ENCODE measurements at regions not wholly inside any gene's neighbourhood (a gene's known extent, or its start where the extent isn't known, plus 50 kb on each side); places are given as distances from the start of the nearest gene placed in this dataset.

GRCh38 chr3:34534013-34534412, 735.6 kb downstream of the PDCD6IP start:
- WGBS, 2 donors: 56 to 63% methylated on average over 1 of the region's 1 CpG
- no peaks in the 10 kb centered on the region for H3K4me1 ChIP-seq
- DNase-seq: no peak
- H3K9me3 ChIP-seq: no peaks in the 10 kb centered on the region
- no peak for TF ChIP-seq POLR2A (IDR thresholded peaks at IDR 0.05)
- TF ChIP-seq, protein P1, sequence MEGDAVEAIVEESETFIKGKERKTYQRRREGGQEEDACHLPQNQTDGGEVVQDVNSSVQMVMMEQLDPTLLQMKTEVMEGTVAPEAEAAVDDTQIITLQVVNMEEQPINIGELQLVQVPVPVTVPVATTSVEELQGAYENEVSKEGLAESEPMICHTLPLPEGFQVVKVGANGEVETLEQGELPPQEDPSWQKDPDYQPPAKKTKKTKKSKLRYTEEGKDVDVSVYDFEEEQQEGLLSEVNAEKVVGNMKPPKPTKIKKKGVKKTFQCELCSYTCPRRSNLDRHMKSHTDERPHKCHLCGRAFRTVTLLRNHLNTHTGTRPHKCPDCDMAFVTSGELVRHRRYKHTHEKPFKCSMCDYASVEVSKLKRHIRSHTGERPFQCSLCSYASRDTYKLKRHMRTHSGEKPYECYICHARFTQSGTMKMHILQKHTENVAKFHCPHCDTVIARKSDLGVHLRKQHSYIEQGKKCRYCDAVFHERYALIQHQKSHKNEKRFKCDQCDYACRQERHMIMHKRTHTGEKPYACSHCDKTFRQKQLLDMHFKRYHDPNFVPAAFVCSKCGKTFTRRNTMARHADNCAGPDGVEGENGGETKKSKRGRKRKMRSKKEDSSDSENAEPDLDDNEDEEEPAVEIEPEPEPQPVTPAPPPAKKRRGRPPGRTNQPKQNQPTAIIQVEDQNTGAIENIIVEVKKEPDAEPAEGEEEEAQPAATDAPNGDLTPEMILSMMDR (IDR thresholded peaks at IDR 0.05): no peak
- H3K27ac ChIP-seq: no peak overlapping the region
- no peaks in the 10 kb centered on the region for H3K27me3 ChIP-seq
- H3K4me3 ChIP-seq: no peak overlapping the region
- intact Hi-C loops (cut with DNase I; ENCODE audit: low total_unique reads): no loop called here
- H3K36me3 ChIP-seq (ENCODE audit: low read depth, missing control alignments): no peaks in the 10 kb centered on the region

GRCh38 chr3:34544136-34544535, 745.7 kb downstream of the PDCD6IP start:
- H3K36me3 ChIP-seq (ENCODE audit: low read depth, missing control alignments): no peaks in the 10 kb centered on the region
- TF ChIP-seq, protein P1 (IDR thresholded peaks at IDR 0.05): no peak
- TF ChIP-seq POLR2A (IDR thresholded peaks at IDR 0.05): no peak
- no peak overlapping the region for H3K27ac ChIP-seq
- no peaks in the 10 kb centered on the region for H3K27me3 ChIP-seq
- H3K4me3 ChIP-seq: no peak overlapping the region
- 70 to 83% methylated on average over 4 of the region's 4 CpGs for WGBS, 2 donors
- intact Hi-C loops (cut with DNase I; ENCODE audit: low total_unique reads): no loop called here
- no peaks in the 10 kb centered on the region for H3K4me1 ChIP-seq
- DNase-seq: no peak
- H3K9me3 ChIP-seq: no peaks in the 10 kb centered on the region

GRCh38 chr3:34547297-34547920, 749.0 kb downstream of the PDCD6IP start:
- DNase-seq: no peak
- intact Hi-C loops (cut with DNase I; ENCODE audit: low total_unique reads): no loop called here
- H3K4me3 ChIP-seq: no peak overlapping the region
- no peak overlapping the region for H3K27ac ChIP-seq
- no peaks in the 10 kb centered on the region for H3K4me1 ChIP-seq
- TF ChIP-seq, protein P1 (IDR thresholded peaks at IDR 0.05): no peak
- TF ChIP-seq POLR2A (IDR thresholded peaks at IDR 0.05): no peak
- H3K36me3 ChIP-seq (ENCODE audit: low read depth, missing control alignments): no peaks in the 10 kb centered on the region
- H3K9me3 ChIP-seq: no peaks in the 10 kb centered on the region
- no peaks in the 10 kb centered on the region for H3K27me3 ChIP-seq
- WGBS, 2 donors: 84 to 91% methylated on average over 2 of the region's 2 CpGs

DNA sequence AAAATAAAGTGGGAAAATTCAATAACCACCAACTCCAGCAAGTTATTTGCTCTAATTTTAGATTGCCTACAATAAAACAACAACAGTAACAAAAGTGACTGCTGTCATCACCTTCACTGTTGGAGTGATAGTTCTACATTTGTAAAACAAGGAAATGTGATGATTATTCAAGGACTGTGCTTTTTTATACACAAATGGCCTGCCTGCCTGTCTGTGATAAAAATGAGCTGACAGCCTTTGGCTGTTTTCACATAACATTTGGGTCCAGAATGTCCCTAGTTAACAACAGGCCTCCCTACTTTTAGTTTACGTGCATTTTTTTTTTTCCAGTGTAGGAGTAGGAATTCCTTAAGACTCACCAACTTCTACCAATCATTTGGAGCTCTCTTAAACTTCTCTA, 768.8 kb downstream of the PDCD6IP start:
- no peaks in the 10 kb centered on the region for H3K27me3 ChIP-seq
- TF ChIP-seq, protein P1 (IDR thresholded peaks at IDR 0.05): no peak
- no peak for TF ChIP-seq POLR2A (IDR thresholded peaks at IDR 0.05)
- 36 to 57% methylated on average over 1 of the region's 1 CpG for WGBS, 2 donors
- H3K27ac ChIP-seq: no peak overlapping the region
- intact Hi-C loops (cut with DNase I; ENCODE audit: low total_unique reads): no loop called here
- no peak for DNase-seq
- H3K36me3 ChIP-seq (ENCODE audit: low read depth, missing control alignments): no peaks in the 10 kb centered on the region
- no peak overlapping the region for H3K4me3 ChIP-seq
- no peaks in the 10 kb centered on the region for H3K4me1 ChIP-seq
- no peaks in the 10 kb centered on the region for H3K9me3 ChIP-seq

GRCh38 chr3:34568766-34569165, 770.3 kb downstream of the PDCD6IP start:
- Histone ChIP-seq H3K36me3 (ENCODE audit: low read depth, missing control alignments) (no peaks in the 10 kb centered on the region), H3K9me3 (no peaks in the 10 kb centered on the region), H3K27ac (no peak overlapping the region), H3K4me3 (no peak overlapping the region), H3K27me3 (no peaks in the 10 kb centered on the region), H3K4me1 (no peaks in the 10 kb centered on the region)
- intact Hi-C loops (cut with DNase I; ENCODE audit: low total_unique reads): no loop called here
- 62 to 73% methylated on average over 4 of the region's 4 CpGs for WGBS, 2 donors
- no peak for DNase-seq
- TF ChIP-seq, protein P1 (IDR thresholded peaks at IDR 0.05): no peak
- no peak for TF ChIP-seq POLR2A (IDR thresholded peaks at IDR 0.05)
